Activated naive CD8-positive, alpha-beta T cell treated with anti-CD3 and anti-CD28 coated beads, Interleukin-2, amount 50 U/mL, for 24 hours (primary cell): ENCODE measurements at regions not wholly inside any gene's neighbourhood (a gene's known extent, or its start where the extent isn't known, plus 50 kb on each side); places are given as distances from the start of the nearest gene placed in this dataset.

Experiments
- ATAC-seq: fragments of 150-1000 bp; cut with Tn5 transposase; one replicate; pipeline ENCODE4 v1.10.0; 2021
- DNase-seq: peaks from one replicate; pipeline ENCODE4 v3.0.0; 2021
- H3K27ac Mint-ChIP-seq: one replicate; pipeline ENCODE4 v1.8.0; 2021; ENCODE audit warnings: mild to moderate bottlenecking, mixed read lengths
- H3K27me3 Mint-ChIP-seq: one replicate; pipeline ENCODE4 v1.8.0; 2021; ENCODE audit warnings: mixed read lengths
- H3K36me3 Mint-ChIP-seq: one replicate; pipeline ENCODE4 v1.8.0; 2021; ENCODE audit warnings: low read depth, mixed read lengths
- H3K4me1 Mint-ChIP-seq: one replicate; pipeline ENCODE4 v1.8.0; 2021; ENCODE audit warnings: mixed read lengths
- H3K4me3 Mint-ChIP-seq: one replicate; pipeline ENCODE4 v1.8.0; 2021; ENCODE audit warnings: mild to moderate bottlenecking, moderate library complexity, mixed read lengths
- H3K9me3 Mint-ChIP-seq: one replicate; pipeline ENCODE4 v1.8.0; 2021; ENCODE audit warnings: mixed read lengths

DNA sequence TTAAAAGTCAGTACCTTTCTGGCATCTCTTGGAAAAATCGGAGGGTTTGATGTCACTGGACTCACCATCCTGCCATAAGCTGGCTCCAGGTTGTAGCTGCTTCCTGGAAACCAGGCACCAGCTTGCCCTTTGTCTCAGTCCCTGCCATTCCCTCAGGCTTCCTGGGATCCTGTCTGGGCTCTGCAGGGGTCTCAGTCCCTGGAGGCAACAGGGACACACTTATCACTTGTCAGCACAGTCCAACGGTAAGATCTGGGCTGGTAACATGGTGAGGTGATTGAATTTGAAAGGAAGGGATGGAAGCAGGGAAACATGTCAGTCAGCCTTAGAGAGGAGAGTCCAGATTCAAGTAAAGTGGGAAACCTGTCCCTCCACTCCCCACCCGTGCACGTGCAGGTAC lies 147.6 kb upstream of the ECI2 start:
- Mint-ChIP-seq H3K36me3 (no peaks in the 10 kb centered on the region), H3K27me3 (peaks cover 40% of the 10 kb centered on the region), H3K27ac (no peak overlapping the region), H3K4me3 (no peak overlapping the region), H3K9me3 (no peaks in the 10 kb centered on the region), H3K4me1 (peaks cover 7% of the 10 kb centered on the region)
- ATAC-seq (no peak), DNase-seq (no peak)

DNA sequence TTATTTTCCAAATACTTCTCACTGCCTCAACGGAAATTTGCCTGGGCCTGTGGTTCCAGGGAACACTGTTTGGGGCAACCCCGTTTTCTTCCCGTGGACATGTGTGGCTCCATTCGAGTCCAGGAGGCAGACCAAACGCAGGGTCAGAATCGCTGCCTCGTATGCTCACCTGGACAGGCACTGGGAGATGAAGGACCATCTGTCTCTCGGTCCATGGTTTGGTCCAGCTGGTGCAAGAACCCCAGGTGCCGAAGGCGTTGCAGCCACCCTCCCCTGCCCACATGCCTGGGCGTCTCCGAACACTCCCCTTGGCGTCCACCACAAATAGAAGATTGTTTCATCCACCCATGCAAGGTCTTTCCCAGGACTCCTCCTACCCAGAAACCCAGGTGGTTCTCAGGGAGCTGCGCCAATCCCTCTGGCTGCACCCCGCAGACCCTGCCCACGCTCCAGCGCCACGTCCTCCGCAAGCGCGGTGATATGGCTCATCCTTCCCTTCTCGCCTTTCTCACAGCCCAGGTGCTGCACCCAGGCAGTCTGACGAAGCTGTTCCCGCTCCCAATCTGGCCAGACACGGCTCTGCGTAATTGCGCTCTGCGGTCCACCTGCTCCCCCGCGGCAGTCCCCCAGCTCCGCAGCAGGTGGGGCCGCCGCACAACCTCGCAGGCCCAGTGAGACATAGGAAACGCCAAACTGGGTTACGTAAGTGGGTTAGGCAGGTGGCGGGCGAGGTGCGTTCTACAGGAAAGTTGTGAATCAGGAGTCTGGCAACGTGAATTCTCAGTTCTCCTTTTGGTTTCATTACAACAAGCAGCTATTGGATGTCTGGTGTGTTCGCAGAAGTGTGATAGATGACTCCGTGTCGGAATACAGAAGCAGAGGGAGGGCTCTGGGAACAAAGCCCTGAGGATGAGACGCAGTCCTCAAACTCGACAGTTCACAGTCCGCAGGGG lies 146.2 kb upstream of the ECI2 start:
- no peak overlapping the region for H3K27ac Mint-ChIP-seq

DNA sequence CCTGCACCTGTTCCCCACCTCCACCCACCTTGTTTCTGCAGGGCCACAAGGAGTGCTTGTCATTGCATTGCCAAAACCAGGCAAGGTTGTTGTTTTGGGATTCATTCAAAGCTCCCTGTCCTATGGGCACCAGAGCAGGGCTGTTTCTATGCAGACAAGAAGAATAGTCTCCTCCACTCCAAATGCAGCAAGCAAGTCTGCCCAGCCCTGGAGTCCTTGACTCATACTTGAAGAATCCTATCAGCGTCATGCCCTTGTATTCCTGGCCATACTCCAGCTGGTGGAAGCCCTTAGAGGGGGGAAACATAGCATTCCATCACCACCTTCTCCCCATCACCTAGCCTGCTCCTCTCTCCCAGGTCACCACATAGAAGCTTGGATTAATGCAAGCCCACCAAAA lies 145.3 kb upstream of the ECI2 start:
- no peaks in the 10 kb centered on the region for H3K9me3 Mint-ChIP-seq
- DNase-seq (no peak), ATAC-seq (no peak)
- no peak overlapping the region for H3K4me3 Mint-ChIP-seq
- H3K4me1 Mint-ChIP-seq: peaks cover 7% of the 10 kb centered on the region
- H3K27me3 Mint-ChIP-seq: peaks cover 30% of the 10 kb centered on the region
- no peak overlapping the region for H3K27ac Mint-ChIP-seq
- no peaks in the 10 kb centered on the region for H3K36me3 Mint-ChIP-seq

More for the DNA sequence above, 146.2 kb upstream of the ECI2 start:
- peaks cover 36% of the 10 kb centered on the region for H3K27me3 Mint-ChIP-seq
- peak overlapping the region; percentile 66 for H3K4me3 Mint-ChIP-seq
- no peaks in the 10 kb centered on the region for H3K9me3 Mint-ChIP-seq
- ATAC-seq (peak; percentile 70), DNase-seq (peak; percentile 33)
- H3K4me1 Mint-ChIP-seq: peaks cover 7% of the 10 kb centered on the region
- H3K36me3 Mint-ChIP-seq: no peaks in the 10 kb centered on the region

DNA sequence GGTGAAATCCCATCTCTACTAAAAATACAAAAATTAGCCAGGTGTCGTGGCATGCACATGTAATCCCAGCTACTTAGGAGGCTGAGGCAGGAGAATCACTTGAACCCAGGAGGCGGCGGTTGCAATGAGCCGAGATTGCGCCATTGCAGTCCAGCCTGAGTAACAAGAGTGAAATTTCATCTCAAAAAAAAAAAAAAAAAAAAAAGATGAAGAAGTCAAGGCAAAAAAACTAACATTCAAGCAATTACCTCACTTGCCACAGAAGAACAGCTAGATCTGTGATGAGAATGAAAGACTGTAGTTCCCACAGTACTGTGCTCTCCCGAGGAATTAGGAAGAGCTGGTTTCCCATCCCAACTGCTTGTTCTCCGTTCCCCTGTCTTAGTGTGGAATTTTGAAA lies 144.7 kb upstream of the ECI2 start:
- H3K27ac Mint-ChIP-seq: no peak overlapping the region
- ATAC-seq (no peak), DNase-seq (no peak)
- H3K36me3 Mint-ChIP-seq: no peaks in the 10 kb centered on the region
- H3K4me1 Mint-ChIP-seq: peaks cover 7% of the 10 kb centered on the region
- no peaks in the 10 kb centered on the region for H3K9me3 Mint-ChIP-seq
- H3K27me3 Mint-ChIP-seq: peaks cover 30% of the 10 kb centered on the region
- no peak overlapping the region for H3K4me3 Mint-ChIP-seq

DNA sequence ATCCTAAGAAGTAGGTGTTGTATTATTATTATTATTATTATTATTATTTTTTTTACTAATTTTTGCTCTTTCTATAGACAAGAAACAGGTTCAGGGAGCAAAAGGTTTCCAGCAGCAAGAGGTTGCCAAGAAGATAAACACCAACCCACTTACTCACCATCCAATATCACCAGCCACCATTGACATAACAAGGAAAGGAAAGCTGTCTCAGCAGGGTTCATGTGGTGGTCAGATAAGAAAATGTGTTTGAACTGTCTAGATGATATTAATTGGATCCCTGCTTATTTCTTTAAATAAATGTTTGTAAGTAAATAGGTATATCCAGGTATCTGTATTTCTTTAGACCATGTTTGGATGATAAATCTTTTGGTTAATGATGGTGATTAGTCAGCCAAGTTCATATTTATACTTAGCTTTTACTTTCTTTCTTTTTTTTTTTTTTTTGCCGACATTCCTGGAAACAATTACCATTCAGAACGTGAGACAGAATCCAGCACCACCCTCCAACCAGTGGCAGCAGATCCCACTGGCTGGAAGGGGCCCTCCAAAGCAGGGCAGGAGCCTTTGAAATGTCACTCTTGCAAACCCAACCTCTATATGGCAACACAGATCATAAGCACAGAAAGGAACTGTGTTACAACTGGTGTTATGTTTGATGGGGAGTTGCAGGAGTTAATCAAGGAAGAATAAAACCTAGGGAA lies 139.2 kb upstream of the ECI2 start:
- H3K27ac Mint-ChIP-seq: no peak overlapping the region
- H3K9me3 Mint-ChIP-seq: no peaks in the 10 kb centered on the region
- peaks cover 6% of the 10 kb centered on the region for H3K27me3 Mint-ChIP-seq
- H3K4me3 Mint-ChIP-seq: no peak overlapping the region
- DNase-seq (no peak), ATAC-seq (no peak)
- no peaks in the 10 kb centered on the region for H3K4me1 Mint-ChIP-seq
- no peaks in the 10 kb centered on the region for H3K36me3 Mint-ChIP-seq

DNA sequence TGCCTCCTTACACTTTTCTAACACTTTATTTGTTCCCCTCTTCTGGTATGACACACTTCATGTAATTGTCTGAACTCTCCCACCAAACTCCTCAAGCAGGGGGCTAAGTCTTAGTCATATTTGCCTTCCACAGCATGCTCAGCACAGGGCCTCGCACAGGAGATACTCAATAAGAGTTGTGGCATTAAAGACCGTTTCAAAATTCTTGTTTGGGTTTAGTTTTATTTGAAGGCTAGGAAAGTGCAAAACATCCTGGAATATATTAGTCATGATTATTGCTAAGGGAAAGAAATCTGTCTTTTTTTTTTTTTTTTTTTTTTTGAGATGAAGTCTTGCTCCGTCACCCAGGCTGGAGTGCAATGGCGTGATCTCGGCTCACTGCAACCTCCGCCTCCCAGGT lies 137.6 kb upstream of the ECI2 start:
- DNase-seq (no peak), ATAC-seq (no peak)
- Mint-ChIP-seq H3K27me3 (peaks cover 3% of the 10 kb centered on the region), H3K27ac (no peak overlapping the region), H3K4me3 (no peak overlapping the region), H3K4me1 (no peaks in the 10 kb centered on the region), H3K9me3 (no peaks in the 10 kb centered on the region), H3K36me3 (no peaks in the 10 kb centered on the region)

DNA sequence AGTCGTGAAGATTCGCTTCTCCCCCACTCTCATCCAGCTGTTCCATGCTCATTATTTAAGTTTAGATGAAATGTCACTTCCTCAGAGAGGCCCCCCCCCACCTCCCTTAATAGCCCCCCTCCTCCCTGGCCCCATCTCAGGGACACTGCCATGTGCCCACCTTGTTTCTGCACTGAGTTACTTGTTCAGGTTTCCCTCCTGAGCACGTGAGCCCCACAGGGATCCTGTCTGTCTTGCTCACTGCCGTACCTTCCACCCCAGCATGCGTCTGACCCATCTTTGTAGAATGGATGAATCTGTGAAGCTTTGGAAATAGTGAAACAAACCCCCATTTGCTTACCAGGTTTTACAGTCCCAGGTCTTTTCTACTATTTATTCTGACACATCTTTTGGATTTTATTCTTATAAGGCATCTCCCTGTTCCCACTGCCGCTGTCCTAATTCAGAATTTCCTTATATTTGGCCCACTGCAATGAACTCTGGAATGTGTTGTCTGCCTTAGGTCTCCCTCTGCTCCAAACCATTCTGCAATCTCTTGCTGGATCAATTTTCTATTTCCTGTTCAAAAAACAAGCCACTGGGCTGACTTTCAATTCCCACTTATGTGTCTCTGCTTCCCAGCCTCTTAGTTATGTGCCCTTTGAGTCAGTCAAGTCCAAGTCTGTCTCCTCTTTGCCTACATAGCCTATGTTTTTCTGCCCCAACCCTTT lies 136.5 kb upstream of the ECI2 start:
- no peak overlapping the region for H3K27ac Mint-ChIP-seq
- DNase-seq: no peak
- no peaks in the 10 kb centered on the region for H3K9me3 Mint-ChIP-seq
- no peaks in the 10 kb centered on the region for H3K36me3 Mint-ChIP-seq
- no peak overlapping the region for H3K4me3 Mint-ChIP-seq
- peaks cover 10% of the 10 kb centered on the region for H3K27me3 Mint-ChIP-seq
- ATAC-seq: no peak
- no peaks in the 10 kb centered on the region for H3K4me1 Mint-ChIP-seq

DNA sequence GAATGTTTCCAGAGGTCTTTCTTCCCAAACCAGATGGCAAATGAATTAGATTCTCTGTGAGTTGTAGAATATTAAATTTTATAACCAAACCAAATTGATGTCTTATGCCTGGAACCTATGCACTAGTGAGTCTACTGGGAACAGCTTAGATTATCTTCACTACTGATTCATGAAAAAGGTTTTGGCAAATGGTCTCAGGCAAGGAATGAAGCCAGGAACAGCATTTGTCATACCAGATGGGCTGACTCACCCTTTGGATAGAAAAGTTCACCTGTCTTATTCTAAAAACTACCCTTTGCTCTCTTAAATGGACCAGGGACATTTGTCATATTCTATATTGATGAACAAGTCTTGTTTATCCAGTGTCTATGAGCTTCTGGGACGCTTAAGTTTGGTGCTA lies 135.4 kb upstream of the ECI2 start:
- no peak for DNase-seq

DNA sequence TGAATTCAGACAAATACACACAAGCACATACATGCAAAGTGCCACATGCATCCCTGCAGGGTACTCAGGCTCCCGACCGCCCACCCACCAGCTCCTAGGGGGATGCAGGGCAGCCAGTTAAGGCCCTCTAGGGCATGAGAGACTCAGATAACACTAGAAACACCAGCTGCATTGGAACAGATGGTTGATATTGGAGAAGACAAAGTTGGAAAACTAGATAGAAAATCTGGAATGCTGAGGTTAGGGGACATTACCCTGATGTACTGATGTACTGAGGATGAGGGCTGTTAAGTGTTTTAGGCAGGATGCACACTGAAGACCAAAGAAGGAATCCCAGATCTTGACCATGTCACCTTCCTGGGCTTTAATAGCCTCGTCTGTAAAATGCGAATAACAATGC lies 134.6 kb upstream of the ECI2 start:
- no peak for ATAC-seq
- H3K4me1 Mint-ChIP-seq: no peaks in the 10 kb centered on the region
- no peaks in the 10 kb centered on the region for H3K9me3 Mint-ChIP-seq
- H3K36me3 Mint-ChIP-seq: no peaks in the 10 kb centered on the region
- DNase-seq: no peak
- no peak overlapping the region for H3K27ac Mint-ChIP-seq
- H3K27me3 Mint-ChIP-seq: peaks cover 13% of the 10 kb centered on the region
- no peak overlapping the region for H3K4me3 Mint-ChIP-seq

More for the DNA sequence above, 135.4 kb upstream of the ECI2 start:
- H3K4me3 Mint-ChIP-seq: no peak overlapping the region
- H3K27me3 Mint-ChIP-seq: peaks cover 13% of the 10 kb centered on the region
- no peaks in the 10 kb centered on the region for H3K4me1 Mint-ChIP-seq
- no peaks in the 10 kb centered on the region for H3K9me3 Mint-ChIP-seq
- ATAC-seq: no peak
- H3K27ac Mint-ChIP-seq: no peak overlapping the region
- H3K36me3 Mint-ChIP-seq: no peaks in the 10 kb centered on the region

DNA sequence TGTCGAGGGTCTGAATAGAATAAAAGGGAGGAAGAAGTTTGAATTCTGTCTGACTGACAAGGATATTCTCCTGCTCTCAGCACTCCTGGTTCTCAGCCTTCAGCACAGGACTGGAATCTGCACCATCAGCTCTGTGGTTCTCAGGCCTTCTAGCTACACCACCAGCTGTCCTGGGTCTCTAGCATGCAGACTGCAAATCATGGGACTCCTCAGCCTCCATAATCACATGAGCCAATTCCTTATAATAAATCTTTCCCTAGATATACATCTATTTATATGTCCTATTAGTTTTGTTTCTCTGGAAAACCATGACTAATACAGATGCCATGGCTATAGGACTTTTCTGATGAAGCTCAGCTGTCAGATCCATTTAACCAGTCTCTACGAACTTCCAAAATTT lies 132.8 kb upstream of the ECI2 start:
- no peaks in the 10 kb centered on the region for H3K4me1 Mint-ChIP-seq
- H3K4me3 Mint-ChIP-seq: no peak overlapping the region
- ATAC-seq (no peak), DNase-seq (no peak)
- no peaks in the 10 kb centered on the region for H3K9me3 Mint-ChIP-seq
- H3K27ac Mint-ChIP-seq: no peak overlapping the region
- no peaks in the 10 kb centered on the region for H3K36me3 Mint-ChIP-seq
- H3K27me3 Mint-ChIP-seq: peaks cover 18% of the 10 kb centered on the region

DNA sequence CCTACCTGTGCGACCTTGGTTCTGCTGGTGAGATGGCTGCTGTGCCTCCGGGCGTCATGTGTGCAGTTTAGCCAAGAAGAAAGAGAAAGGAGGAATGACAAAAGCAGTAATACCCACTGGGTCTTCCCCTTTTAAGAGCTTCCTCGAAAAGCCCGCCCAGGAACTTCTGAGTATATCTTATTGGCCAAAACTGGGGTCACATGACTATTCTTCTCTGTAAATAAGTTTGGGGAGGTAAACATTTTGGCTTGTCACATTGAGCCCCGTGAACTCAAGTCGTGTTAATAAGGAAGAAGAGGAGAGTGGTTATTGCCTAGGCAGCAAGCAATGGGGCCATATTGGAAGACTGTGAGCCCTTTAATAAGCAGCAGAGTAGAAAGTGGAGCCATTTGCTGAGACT lies 130.4 kb upstream of the ECI2 start:
- H3K27ac Mint-ChIP-seq: no peak overlapping the region

DNA sequence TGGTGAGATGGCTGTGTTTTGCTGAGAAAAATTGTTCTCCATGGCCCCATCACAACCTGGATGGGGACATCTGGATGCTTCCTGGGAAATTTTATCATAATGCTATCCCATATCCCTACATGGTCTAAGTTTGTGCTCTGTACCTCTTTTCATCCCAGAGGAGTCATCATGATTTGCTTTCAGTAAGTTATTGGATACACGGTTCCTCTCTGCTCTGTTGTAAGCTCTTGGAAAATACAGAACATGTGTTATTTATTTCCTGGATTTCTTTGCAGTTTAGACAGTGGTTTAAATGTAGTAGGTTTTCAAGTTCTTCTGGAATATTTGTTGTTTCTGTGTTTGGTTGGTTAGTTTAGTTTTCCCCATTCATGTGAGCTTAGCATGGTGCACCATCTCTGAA lies 129.2 kb upstream of the ECI2 start:
- Mint-ChIP-seq H3K4me1 (no peaks in the 10 kb centered on the region), H3K27ac (no peak overlapping the region), H3K36me3 (no peaks in the 10 kb centered on the region), H3K9me3 (no peaks in the 10 kb centered on the region), H3K27me3 (peaks cover 14% of the 10 kb centered on the region), H3K4me3 (no peak overlapping the region)
- ATAC-seq: no peak
- no peak for DNase-seq

More for the DNA sequence above, 130.4 kb upstream of the ECI2 start:
- Mint-ChIP-seq H3K4me1 (no peaks in the 10 kb centered on the region), H3K9me3 (no peaks in the 10 kb centered on the region), H3K27me3 (peaks cover 14% of the 10 kb centered on the region), H3K36me3 (no peaks in the 10 kb centered on the region), H3K4me3 (no peak overlapping the region)
- DNase-seq: no peak
- no peak for ATAC-seq

DNA sequence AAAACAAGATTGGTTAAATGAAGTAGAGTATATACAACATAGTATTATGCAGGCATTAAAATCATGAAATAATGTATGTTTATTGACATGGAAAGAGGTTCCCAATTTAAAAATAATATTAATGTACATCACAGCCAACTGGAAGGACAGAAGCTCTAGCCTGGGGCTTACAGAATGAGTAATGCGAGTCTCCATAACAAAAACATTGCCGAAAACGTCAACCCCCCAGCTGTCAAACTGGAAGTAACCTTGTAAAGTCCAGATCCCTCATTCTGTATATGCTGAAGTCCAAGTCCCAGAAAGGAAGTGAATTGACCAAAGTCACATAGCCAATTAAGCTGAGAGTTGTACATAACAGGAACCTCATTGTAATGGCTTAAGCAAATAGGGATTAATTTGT lies 128.7 kb upstream of the ECI2 start:
- DNase-seq (no peak), ATAC-seq (no peak)
- Mint-ChIP-seq H3K4me3 (no peak overlapping the region), H3K9me3 (no peaks in the 10 kb centered on the region), H3K27ac (no peak overlapping the region), H3K36me3 (no peaks in the 10 kb centered on the region), H3K27me3 (peaks cover 14% of the 10 kb centered on the region), H3K4me1 (no peaks in the 10 kb centered on the region)

DNA sequence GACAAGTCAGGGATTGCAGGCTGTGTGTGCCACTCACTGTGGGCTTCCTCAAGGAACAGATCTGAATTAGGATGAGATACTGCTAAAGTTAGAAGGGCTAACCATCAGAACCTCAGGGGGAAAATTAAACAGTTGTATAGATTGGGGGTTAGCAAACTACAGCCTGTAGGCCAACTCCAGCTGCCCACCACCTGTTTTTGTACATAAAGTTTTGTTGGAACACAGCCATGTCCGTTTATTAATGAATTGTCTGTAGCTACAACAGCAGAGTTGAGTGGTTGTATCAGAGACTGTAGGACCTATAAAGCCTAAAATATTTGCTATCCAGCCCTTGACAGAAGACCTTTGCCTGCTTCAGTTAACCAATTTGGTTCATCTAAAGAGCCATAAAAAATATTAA lies 127.2 kb upstream of the ECI2 start:
- Mint-ChIP-seq H3K27ac (no peak overlapping the region), H3K4me3 (no peak overlapping the region), H3K36me3 (no peaks in the 10 kb centered on the region), H3K4me1 (no peaks in the 10 kb centered on the region), H3K27me3 (peaks cover 11% of the 10 kb centered on the region), H3K9me3 (no peaks in the 10 kb centered on the region)
- no peak for DNase-seq
- no peak for ATAC-seq

DNA sequence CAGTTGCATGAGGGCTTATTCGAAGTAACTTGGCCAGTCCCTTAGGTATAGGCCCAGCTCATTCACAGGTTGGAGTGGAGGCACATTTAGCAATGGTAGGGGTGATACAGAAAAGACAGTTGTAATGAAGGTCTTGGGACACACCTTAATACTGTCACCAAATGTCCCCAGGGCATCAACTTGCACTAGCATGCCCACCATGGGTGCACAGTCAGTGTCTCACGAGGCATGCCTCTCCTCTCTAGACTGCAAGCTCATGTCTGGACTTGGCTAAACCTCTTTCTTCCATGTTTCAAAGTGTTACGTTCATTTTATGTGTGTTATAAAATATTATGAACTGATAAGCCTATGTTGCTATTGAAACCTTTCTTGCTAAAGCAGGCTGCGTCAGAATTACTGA lies 124.0 kb upstream of the ECI2 start:
- H3K4me3 Mint-ChIP-seq: no peak overlapping the region
- no peak for ATAC-seq
- no peaks in the 10 kb centered on the region for H3K9me3 Mint-ChIP-seq
- no peaks in the 10 kb centered on the region for H3K27me3 Mint-ChIP-seq
- no peaks in the 10 kb centered on the region for H3K4me1 Mint-ChIP-seq
- H3K36me3 Mint-ChIP-seq: no peaks in the 10 kb centered on the region
- no peak overlapping the region for H3K27ac Mint-ChIP-seq
- DNase-seq: no peak
